Neuronal stem cell (in vitro differentiated cells): ENCODE measurements at regions not wholly inside any gene's neighbourhood (a gene's known extent, or its start where the extent isn't known, plus 50 kb on each side); places are given as distances from the start of the nearest gene placed in this dataset.

ENCODE experiments used
- DNase-seq: peaks from one replicate; pipeline ENCODE4 v3.0.0-alpha.2; 2013; ENCODE audit warnings: low spot score
- H2AFZ ChIP-seq: one replicate; pipeline ENCODE4 v1.6.1; 2013; ENCODE audit warnings: mild to moderate bottlenecking, low read length, inconsistent platforms
- H2AK5ac ChIP-seq: 2 replicates; pipeline ENCODE4 v1.6.1; 2013; ENCODE audit warnings: low read depth, mild to moderate bottlenecking, inconsistent platforms, low read length, moderate library complexity, mixed read lengths
- H2BK120ac ChIP-seq: 2 replicates; pipeline ENCODE4 v1.6.1; 2013; ENCODE audit warnings: low read depth, mild to moderate bottlenecking, inconsistent platforms, low read length, moderate library complexity, mixed read lengths
- H2BK12ac ChIP-seq: one replicate; pipeline ENCODE4 v1.6.1; 2013; ENCODE audit warnings: low read length, inconsistent platforms
- H2BK15ac ChIP-seq: 2 replicates; pipeline ENCODE4 v1.6.1; 2013; ENCODE audit warnings: mild to moderate bottlenecking, low read length, inconsistent platforms, mixed read lengths
- H2BK5ac ChIP-seq: one replicate; pipeline ENCODE4 v1.6.1; 2013; ENCODE audit warnings: inconsistent platforms, mild to moderate bottlenecking, low read length, moderate library complexity
- H3K14ac ChIP-seq: one replicate; pipeline ENCODE4 v1.6.1; 2013; ENCODE audit warnings: low read length, inconsistent platforms
- H3K18ac ChIP-seq: 2 replicates; pipeline ENCODE4 v1.6.1; 2013; ENCODE audit warnings: low read length, inconsistent platforms
- H3K23ac ChIP-seq: 2 replicates; pipeline ENCODE4 v1.6.1; 2013; ENCODE audit warnings: low read depth, mild to moderate bottlenecking, mixed read lengths, low read length, inconsistent platforms; ENCODE audit not compliant: poor library complexity
- H3K27ac ChIP-seq: replicated peaks from 3 replicates; pipeline ENCODE4 v1.5.1; 2013; ENCODE audit warnings: low read length, inconsistent platforms
- H3K27me3 ChIP-seq, 3 experiments: 2 replicates each; pipeline ENCODE4 v1.6.1; 2013; ENCODE audit warnings: low read length in 3 of 3, mild to moderate bottlenecking in 2 of 3, inconsistent platforms in 1 of 3, low read depth in 1 of 3, mixed read lengths in 1 of 3, moderate library complexity in 1 of 3; ENCODE audit not compliant: control insufficient read depth in 3 of 3, insufficient read depth in 3 of 3
- H3K36me3 ChIP-seq, 2 donors: replicated peaks in 1 of 2; 2 replicates each; pipeline ENCODE4 v1.6.1; 2013; ENCODE audit warnings: low read length in 2 of 2; ENCODE audit not compliant: control insufficient read depth in 2 of 2, insufficient read depth in 2 of 2
- H3K4ac ChIP-seq: 2 replicates; pipeline ENCODE4 v1.6.1; 2013; ENCODE audit warnings: inconsistent platforms, mild to moderate bottlenecking, low read length, moderate library complexity
- H3K4me1 ChIP-seq, 2 donors: 1 replicate in 1 of 2; 2 replicates in 1 of 2; pipeline ENCODE4 v1.6.1; 2013; ENCODE audit warnings: low read length in 2 of 2, low read depth in 1 of 2; ENCODE audit not compliant: control insufficient read depth in 2 of 2, insufficient read depth in 1 of 2
- H3K4me2 ChIP-seq: one replicate; pipeline ENCODE4 v1.6.1; 2013; ENCODE audit warnings: mild to moderate bottlenecking, low read length, inconsistent platforms; ENCODE audit not compliant: insufficient read depth, poor library complexity, severe bottlenecking
- H3K4me3 ChIP-seq, 2 donors: 2 replicates each; pipeline ENCODE4 v1.5.1; 2013; ENCODE audit warnings: low read length in 2 of 2, mild to moderate bottlenecking in 2 of 2, inconsistent platforms in 1 of 2, moderate library complexity in 1 of 2
- H3K79me1 ChIP-seq: one replicate; pipeline ENCODE4 v1.6.1; 2013; ENCODE audit warnings: low read depth, mild to moderate bottlenecking, inconsistent platforms, low read length, moderate library complexity
- H3K9ac ChIP-seq: one replicate; pipeline ENCODE4 v1.6.1; 2013; ENCODE audit warnings: mild to moderate bottlenecking, low read depth, low read length, inconsistent platforms; ENCODE audit not compliant: poor library complexity
- H3K9me3 ChIP-seq, 2 donors: replicated peaks in 1 of 2; 2 replicates each; pipeline versions ENCODE3 to v1.6.1; 2013; ENCODE audit warnings: low read length in 2 of 2, mild to moderate bottlenecking in 2 of 2, inconsistent platforms in 1 of 2, low read depth in 1 of 2, mixed read lengths in 1 of 2, moderate library complexity in 1 of 2; ENCODE audit not compliant: control insufficient read depth in 2 of 2, insufficient read depth in 1 of 2
- H4K8ac ChIP-seq: one replicate; pipeline ENCODE4 v1.6.1; 2013; ENCODE audit warnings: low read depth, mild to moderate bottlenecking, inconsistent platforms, low read length, moderate library complexity
- H4K91ac ChIP-seq: one replicate; pipeline ENCODE4 v1.6.1; 2013; ENCODE audit warnings: low read length, low read depth, mild to moderate bottlenecking, inconsistent platforms; ENCODE audit not compliant: poor library complexity
- WGBS, 2 donors: extraction: QIAGEN DNeasy Blood & Tissue Kit; methylation state at CpG; one replicate each; pipeline ENCODE4 v1.1.7; 2013; ENCODE audit warnings: missing lambda C conversion rate in 2 of 2, mixed read lengths in 1 of 2; ENCODE audit not compliant: insufficient read length in 2 of 2, insufficient replicate concordance in 1 of 2; ENCODE audit errors: extremely low coverage in 2 of 2; 5-methylcytosine and 5-hydroxymethylcytosine counted together

DNA sequence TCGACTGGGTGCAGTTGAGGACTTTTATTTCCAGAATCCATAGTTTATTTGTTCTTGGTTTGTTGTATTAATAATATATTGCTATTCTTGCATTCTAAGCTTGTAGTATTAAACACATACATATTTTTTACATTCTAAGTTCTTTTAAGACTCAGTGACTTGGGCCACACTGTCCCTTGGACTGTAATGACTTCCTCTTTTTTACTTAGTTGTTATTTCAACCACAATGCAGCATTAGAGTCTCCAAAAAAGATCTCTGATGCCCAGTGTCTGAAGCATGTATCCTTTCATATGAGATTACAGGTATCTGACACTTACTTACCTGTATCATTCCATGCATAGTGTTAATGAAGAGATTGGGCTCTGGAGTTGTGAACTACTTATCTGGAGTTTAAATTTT, 864.9 kb upstream of the PCDH20 start:
- DNase-seq: no peak

DNA sequence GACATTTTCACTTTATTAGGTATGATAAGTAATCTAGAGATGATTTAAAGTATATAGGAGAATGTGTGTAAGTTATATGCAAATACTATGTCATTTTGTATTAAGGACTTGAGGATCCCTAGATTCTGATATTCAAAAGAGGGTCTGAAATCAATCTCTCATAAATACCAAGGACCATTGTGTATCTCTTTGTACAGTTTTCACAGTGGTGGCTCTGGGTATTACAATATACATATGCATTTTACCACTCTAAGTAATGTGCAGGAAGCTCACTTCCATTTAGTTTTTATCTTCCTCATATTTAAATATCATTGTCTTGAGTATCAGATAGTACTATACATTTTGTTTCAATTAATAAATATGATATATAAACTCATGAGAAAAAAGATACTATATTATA, 862.6 kb upstream of the PCDH20 start:
- Histone ChIP-seq H2BK5ac (no peak overlapping the region), H3K4me2 (no peak overlapping the region), H4K8ac (no peak overlapping the region), H3K4me1 (no peaks in the 10 kb centered on the region), H3K9me3 (no peaks in the 10 kb centered on the region), H3K27ac (no peak overlapping the region), H2AK5ac (no peak overlapping the region), H4K91ac (no peak overlapping the region), H3K27me3 (no peaks in the 10 kb centered on the region), H2BK12ac (no peak overlapping the region), H2AFZ (no peak overlapping the region), H3K18ac (no peak overlapping the region), H3K23ac (no peak overlapping the region), H3K36me3 (no peaks in the 10 kb centered on the region), H2BK120ac (no peak overlapping the region), H3K4ac (no peak overlapping the region), H3K4me3 (no peak overlapping the region), H2BK15ac (no peak overlapping the region), H3K14ac (no peak overlapping the region), H3K79me1 (no peaks in the 10 kb centered on the region), H3K9ac (no peak overlapping the region)
- DNase-seq: no peak

More for the DNA sequence above, 864.9 kb upstream of the PCDH20 start:
- H3K27ac ChIP-seq: no peak overlapping the region
- no peak overlapping the region for H3K4me2 ChIP-seq
- WGBS, 2 donors: no CpG with 5 or more reads among the region's 1 CpG
- H2BK120ac ChIP-seq: no peak overlapping the region
- H3K9ac ChIP-seq: no peak overlapping the region
- no peak overlapping the region for H3K4me3 ChIP-seq
- H3K14ac ChIP-seq: no peak overlapping the region
- no peak overlapping the region for H3K4ac ChIP-seq
- no peak overlapping the region for H4K8ac ChIP-seq
- H3K9me3 ChIP-seq: no peaks in the 10 kb centered on the region
- no peak overlapping the region for H2AFZ ChIP-seq
- H2BK12ac ChIP-seq: no peak overlapping the region
- H3K18ac ChIP-seq: no peak overlapping the region
- no peak overlapping the region for H3K23ac ChIP-seq
- no peak overlapping the region for H2BK15ac ChIP-seq
- no peak overlapping the region for H4K91ac ChIP-seq
- no peaks in the 10 kb centered on the region for H3K79me1 ChIP-seq
- H2BK5ac ChIP-seq: no peak overlapping the region
- no peaks in the 10 kb centered on the region for H3K36me3 ChIP-seq
- H3K27me3 ChIP-seq: no peaks in the 10 kb centered on the region
- H2AK5ac ChIP-seq: no peak overlapping the region
- H3K4me1 ChIP-seq: peaks cover 0 to 2% of the 10 kb centered on the region in 2 donors

DNA sequence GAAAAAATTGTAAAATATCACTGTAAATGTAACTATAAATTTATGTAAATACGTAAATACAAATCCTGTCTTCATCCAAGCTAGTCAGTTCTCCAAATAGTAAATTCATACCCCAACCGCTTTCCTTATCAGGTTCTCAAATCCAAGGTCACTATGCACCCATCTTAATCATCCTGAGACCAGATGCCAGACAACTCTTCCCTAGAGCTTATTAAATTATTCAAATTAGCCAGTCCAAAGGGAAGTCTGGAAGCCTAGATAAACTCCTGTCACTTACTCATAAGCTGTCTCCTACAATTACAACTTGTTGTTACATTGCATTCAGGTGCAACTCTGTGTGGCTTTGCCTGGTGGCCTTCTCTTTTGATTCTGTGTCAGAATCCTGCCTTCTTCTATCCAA, 836.1 kb upstream of the PCDH20 start:
- no peak overlapping the region for H2AK5ac ChIP-seq
- no peak overlapping the region for H2BK12ac ChIP-seq
- no CpG with 5 or more reads among the region's 2 CpGs for whole genome bisulfite sequencing, 2 donors
- no peak overlapping the region for H4K91ac ChIP-seq
- H3K36me3 ChIP-seq: no peaks in the 10 kb centered on the region
- no peak overlapping the region for H2AFZ ChIP-seq
- H3K23ac ChIP-seq: no peak overlapping the region
- no peak overlapping the region for H2BK120ac ChIP-seq
- no peak overlapping the region for H3K4me3 ChIP-seq
- H2BK5ac ChIP-seq: no peak overlapping the region
- no peak overlapping the region for H3K9ac ChIP-seq
- H3K79me1 ChIP-seq: no peaks in the 10 kb centered on the region
- no peak overlapping the region for H3K27ac ChIP-seq
- H3K4me2 ChIP-seq: no peak overlapping the region
- H3K27me3 ChIP-seq: no peaks in the 10 kb centered on the region
- H4K8ac ChIP-seq: no peak overlapping the region
- DNase-seq: no peak
- no peak overlapping the region for H3K18ac ChIP-seq
- H3K4me1 ChIP-seq: peaks cover 0 to 4% of the 10 kb centered on the region in 2 donors
- no peak overlapping the region for H3K14ac ChIP-seq
- no peak overlapping the region for H2BK15ac ChIP-seq
- H3K4ac ChIP-seq: no peak overlapping the region
- H3K9me3 ChIP-seq: no peaks in the 10 kb centered on the region

DNA sequence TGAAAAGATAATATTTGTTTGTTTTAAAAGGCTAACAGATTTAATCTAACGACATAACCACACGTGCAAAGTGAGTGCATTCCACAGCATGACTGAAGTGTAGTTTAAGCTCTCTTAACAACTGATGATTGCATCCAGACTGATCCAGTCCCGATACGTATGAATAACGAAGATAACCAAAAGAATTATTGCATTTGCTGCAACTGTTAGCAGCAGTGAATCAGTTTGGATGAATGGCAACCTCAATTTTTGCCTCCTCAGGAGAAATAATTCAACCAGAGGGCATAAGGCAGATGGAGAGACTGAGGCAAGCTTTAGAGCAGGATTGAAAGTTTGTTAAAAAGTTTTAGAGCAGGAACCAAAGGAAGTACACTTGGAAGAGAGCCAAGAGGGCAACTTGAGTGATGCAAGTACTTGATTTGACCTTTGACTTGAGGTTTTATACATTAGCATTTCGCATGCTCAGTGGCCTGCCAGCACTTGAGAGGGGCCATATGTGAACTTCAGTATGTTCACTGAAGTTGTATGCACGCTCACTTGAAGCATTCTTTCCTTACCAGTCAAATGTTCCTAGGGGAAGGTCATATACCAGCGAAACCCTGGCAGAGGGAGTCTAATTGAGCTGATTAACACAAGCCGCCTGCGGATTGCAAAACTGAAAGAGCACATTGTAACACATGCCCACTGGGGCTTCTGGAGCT, 835.0 kb upstream of the PCDH20 start:
- H3K18ac ChIP-seq: no peak overlapping the region
- no peaks in the 10 kb centered on the region for H3K79me1 ChIP-seq
- H3K9ac ChIP-seq: no peak overlapping the region
- H2AK5ac ChIP-seq: no peak overlapping the region
- H2BK5ac ChIP-seq: no peak overlapping the region
- no peak overlapping the region for H3K23ac ChIP-seq
- H4K8ac ChIP-seq: no peak overlapping the region
- H3K9me3 ChIP-seq: no peaks in the 10 kb centered on the region
- no peak overlapping the region for H3K4me2 ChIP-seq
- WGBS, 2 donors: no CpG with 5 or more reads among the region's 10 CpGs
- no peaks in the 10 kb centered on the region for H3K27me3 ChIP-seq
- no peak overlapping the region for H3K4me3 ChIP-seq
- no peak overlapping the region for H3K27ac ChIP-seq
- H2AFZ ChIP-seq: peak overlapping the region; percentile 6
- DNase-seq: no peak
- H2BK12ac ChIP-seq: no peak overlapping the region
- H2BK15ac ChIP-seq: no peak overlapping the region
- H3K36me3 ChIP-seq: no peaks in the 10 kb centered on the region
- H4K91ac ChIP-seq: no peak overlapping the region
- H3K4ac ChIP-seq: no peak overlapping the region
- no peak overlapping the region for H3K14ac ChIP-seq
- H3K4me1 ChIP-seq: peaks cover 2 to 4% of the 10 kb centered on the region in 2 donors
- no peak overlapping the region for H2BK120ac ChIP-seq
